Karpas-422 (cell line): ENCODE measurements at regions not wholly inside any gene's neighbourhood (a gene's known extent, or its start where the extent isn't known, plus 50 kb on each side); places are given as distances from the start of the nearest gene placed in this dataset.

Experiments
- DNase-seq: peaks from one replicate; pipeline ENCODE4 v3.0.0-alpha.2; 2015
- H2AFZ ChIP-seq: fragments of 200-600 bp; sonication (generic); 2 replicates; pipeline ENCODE4 v1.6.1; 2014; ENCODE audit warnings: antibody characterized with exemption, low read length, mixed read lengths
- H3K27ac ChIP-seq: fragments of 200-600 bp; sonication (generic); 2 replicates; pipeline ENCODE4 v1.5.1; 2014; ENCODE audit warnings: mild to moderate bottlenecking, low read length, moderate library complexity
- H3K27me3 ChIP-seq: fragments of 200-600 bp; sonication (generic); 2 replicates; pipeline ENCODE4 v1.6.1; 2014; ENCODE audit warnings: low read length, mixed read lengths
- H3K36me3 ChIP-seq: fragments of 200-600 bp; sonication (generic); 2 replicates; pipeline ENCODE4 v1.6.1; 2014; ENCODE audit warnings: low read length, mixed read lengths; ENCODE audit not compliant: insufficient read depth
- H3K4me1 ChIP-seq: fragments of 200-600 bp; sonication (generic); 2 replicates; pipeline ENCODE4 v1.6.1; 2014; ENCODE audit warnings: mild to moderate bottlenecking, low read length, mixed read lengths
- H3K4me2 ChIP-seq: fragments of 200-600 bp; sonication (generic); 2 replicates; pipeline ENCODE4 v1.6.1; 2014; ENCODE audit warnings: low read length, low read depth, mild to moderate bottlenecking; ENCODE audit not compliant: poor library complexity, severe bottlenecking
- H3K4me3 ChIP-seq: fragments of 200-600 bp; sonication (generic); 2 replicates; pipeline ENCODE4 v1.5.1; 2014; ENCODE audit warnings: mild to moderate bottlenecking, antibody characterized with exemption, low read length, mixed read lengths
- H3K79me2 ChIP-seq: fragments of 200-600 bp; sonication (generic); 2 replicates; pipeline ENCODE4 v1.6.1; 2014; ENCODE audit warnings: mild to moderate bottlenecking, low read length, mixed read lengths
- H3K9ac ChIP-seq: fragments of 200-600 bp; sonication (generic); 2 replicates; pipeline ENCODE4 v1.6.0; 2014; ENCODE audit warnings: low read length
- H3K9me2 ChIP-seq: fragments of 200-600 bp; sonication (generic), shearing (Covaris generic); replicated peaks from 2 replicates; pipeline ENCODE4 v1.6.0; 2014; ENCODE audit warnings: mild to moderate bottlenecking, low read length, moderate library complexity; ENCODE audit not compliant: insufficient read depth
- H3K9me3 ChIP-seq: fragments of 300-700, 200-600 bp; sonication (generic); 2 replicates; pipeline ENCODE4 v1.6.1; 2014; ENCODE audit warnings: low read length, mixed read lengths
- H4K20me1 ChIP-seq: fragments of 200-600 bp; sonication (generic); 2 replicates; pipeline ENCODE4 v1.6.1; 2014; ENCODE audit warnings: mild to moderate bottlenecking, antibody characterized with exemption, low read length, low read depth; ENCODE audit not compliant: insufficient read depth

DNA sequence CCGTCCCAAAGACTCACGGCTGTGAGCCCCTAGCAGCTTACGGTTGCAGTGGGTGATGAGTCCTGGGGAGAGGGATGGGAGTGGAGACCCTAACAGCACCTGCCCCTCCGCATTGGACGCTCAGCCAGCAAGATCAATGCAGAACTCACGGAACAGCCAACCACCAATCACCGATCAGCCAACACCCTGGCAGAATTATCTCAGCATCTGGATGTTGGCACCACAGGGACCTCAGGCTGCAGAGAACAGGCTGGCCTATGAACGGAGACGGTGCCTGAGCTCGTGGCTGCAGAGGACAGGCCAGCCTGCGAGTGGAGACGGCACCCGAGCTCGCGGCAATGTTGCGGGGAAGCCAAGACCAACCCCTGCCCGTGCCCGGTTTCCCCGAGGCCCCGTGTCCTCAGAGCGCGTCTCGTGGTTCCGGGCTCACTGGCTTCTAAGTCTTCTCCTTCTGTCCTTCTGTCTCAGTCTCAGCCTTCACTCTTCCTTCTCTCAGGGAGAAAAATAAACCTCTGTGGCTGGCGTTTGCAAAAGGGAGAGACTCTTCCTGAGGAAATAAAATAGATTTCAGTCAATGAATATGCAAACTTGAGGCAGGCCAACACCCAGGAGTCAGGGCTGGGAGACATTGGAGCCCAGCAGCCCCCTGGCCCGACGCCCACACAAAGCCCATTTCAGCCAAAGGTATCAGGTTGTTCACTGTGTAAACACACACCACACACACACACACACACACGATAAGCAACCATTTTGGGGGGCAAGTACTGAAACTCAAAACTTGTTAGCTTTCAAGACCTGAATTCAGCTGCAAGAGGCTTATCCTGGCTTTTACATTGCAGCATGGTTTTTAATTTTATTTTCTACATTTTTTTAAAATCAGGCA, 67.8 kb downstream of the SIK1 start:
- H3K36me3 ChIP-seq = no peaks in the 10 kb centered on the region
- H3K79me2 ChIP-seq = no peaks in the 10 kb centered on the region
- no peaks in the 10 kb centered on the region for H3K27me3 ChIP-seq
- H3K27ac ChIP-seq = no peak overlapping the region
- DNase-seq = no peak
- no peaks in the 10 kb centered on the region for H3K9me2 ChIP-seq
- H3K4me2 ChIP-seq = no peak overlapping the region
- peaks cover 70% of the 10 kb centered on the region for H3K4me1 ChIP-seq
- no peaks in the 10 kb centered on the region for H4K20me1 ChIP-seq
- H3K9ac ChIP-seq = no peak overlapping the region
- no peak overlapping the region for H2AFZ ChIP-seq
- H3K9me3 ChIP-seq = no peaks in the 10 kb centered on the region
- H3K4me3 ChIP-seq = no peak overlapping the region

DNA sequence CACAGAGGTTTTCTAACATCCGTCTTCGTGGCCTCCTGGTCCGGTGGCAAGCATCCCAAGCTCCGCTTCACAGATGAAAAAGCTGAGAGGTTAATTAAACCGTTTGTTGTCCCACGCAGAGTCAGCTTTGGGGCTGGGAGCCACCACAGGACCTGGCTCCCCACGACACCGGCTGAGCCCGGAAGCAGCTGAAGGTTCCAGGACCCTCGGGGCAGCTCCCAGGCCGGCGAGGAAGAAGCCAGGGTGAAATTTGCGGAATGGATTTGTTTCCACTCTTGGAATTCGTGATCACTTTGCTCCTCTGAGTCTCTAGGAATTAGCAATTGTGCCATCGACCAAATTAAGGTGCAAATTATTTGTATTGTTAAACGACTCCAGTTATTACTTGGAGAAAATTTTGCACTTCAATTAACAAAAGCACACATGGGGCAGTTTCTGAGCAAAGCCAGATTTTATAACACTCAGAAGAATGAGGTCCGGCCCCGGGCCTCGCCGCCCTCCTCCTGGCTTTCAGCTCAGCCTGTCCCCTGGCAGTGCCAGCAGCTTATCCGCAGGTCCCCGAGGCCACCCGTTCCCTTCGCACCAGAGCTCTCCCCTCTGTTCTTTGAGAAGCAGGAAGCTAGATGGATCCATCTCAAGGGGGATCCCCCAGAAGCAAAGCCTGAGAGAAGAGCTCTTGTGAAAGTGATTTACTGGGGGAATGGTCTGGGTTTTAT, 69.1 kb downstream of the SIK1 start:
- Histone ChIP-seq H3K9me2 (no peaks in the 10 kb centered on the region), H4K20me1 (no peaks in the 10 kb centered on the region), H3K4me2 (no peak overlapping the region), H3K27ac (no peak overlapping the region), H3K79me2 (no peaks in the 10 kb centered on the region), H3K4me3 (no peak overlapping the region), H3K27me3 (no peaks in the 10 kb centered on the region), H2AFZ (no peak overlapping the region), H3K4me1 (peaks cover 80% of the 10 kb centered on the region), H3K9ac (no peak overlapping the region), H3K36me3 (no peaks in the 10 kb centered on the region), H3K9me3 (no peaks in the 10 kb centered on the region)
- no peak for DNase-seq

DNA sequence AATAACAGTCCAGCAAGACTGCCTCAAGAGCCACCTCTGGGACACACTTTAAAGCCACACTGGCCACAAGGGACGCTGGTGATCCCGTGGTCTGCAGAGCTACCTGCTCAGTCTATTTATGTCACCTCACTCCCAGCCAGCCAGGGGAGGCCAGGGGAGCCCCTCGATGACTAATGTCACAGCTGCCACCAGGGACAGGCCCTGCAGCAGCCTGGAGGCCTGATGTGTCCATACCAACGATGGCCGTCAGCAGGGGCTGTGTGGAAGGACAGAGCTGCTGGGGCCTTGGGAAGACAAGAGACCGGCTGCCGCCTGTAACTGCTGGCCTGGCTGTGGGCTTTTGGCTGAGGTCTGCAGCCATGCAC, 71.0 kb downstream of the SIK1 start:
- H3K9ac ChIP-seq = peak overlapping the region; percentile 83
- H2AFZ ChIP-seq = no peak overlapping the region
- no peaks in the 10 kb centered on the region for H3K9me2 ChIP-seq
- H3K79me2 ChIP-seq = no peaks in the 10 kb centered on the region
- H3K27me3 ChIP-seq = no peaks in the 10 kb centered on the region
- H3K27ac ChIP-seq = peak overlapping the region; percentile 98
- peak overlapping the region; percentile 67 for H3K4me2 ChIP-seq
- H3K9me3 ChIP-seq = no peaks in the 10 kb centered on the region
- peak; percentile 87 for DNase-seq
- no peaks in the 10 kb centered on the region for H3K36me3 ChIP-seq
- H3K4me3 ChIP-seq = peak overlapping the region; percentile 50; the same call in 1 of the 2 replicates
- H4K20me1 ChIP-seq = no peaks in the 10 kb centered on the region
- peaks cover 65% of the 10 kb centered on the region for H3K4me1 ChIP-seq

DNA sequence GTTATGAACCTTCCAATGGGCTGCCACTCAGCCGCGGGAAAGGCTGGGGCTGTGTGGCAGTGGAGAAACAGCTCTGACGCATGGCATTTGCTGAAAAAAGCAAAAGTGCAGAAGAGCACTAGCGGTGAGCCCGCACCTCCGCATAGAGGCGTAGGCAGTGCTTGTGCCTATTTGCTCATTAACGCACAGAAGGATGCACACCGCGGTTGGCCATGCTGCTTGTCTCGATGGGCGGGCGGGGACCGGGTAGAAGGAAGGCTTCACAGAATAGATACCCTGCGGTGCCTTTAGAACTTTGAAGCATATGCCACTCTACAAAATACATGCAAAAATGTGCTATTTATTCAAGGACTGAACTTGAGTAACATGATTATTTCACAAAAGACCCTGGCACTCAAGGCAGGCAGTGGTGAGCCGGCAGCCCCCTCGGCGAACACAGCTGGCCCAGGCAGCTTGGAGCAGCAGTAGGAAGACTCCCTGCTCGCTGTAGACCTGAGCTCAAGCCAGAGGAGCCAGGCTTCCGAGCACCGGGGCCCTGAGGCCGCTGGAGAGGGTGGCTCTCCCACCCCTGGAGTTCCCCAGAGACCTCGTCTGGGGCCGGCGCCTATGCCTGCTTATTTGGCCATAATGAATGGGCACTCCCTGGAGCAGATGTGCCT, 71.5 kb downstream of the SIK1 start:
- Histone ChIP-seq H2AFZ (no peak overlapping the region), H3K4me3 (peak overlapping the region; percentile 50), H3K4me2 (peak overlapping the region; percentile 67), H4K20me1 (no peaks in the 10 kb centered on the region), H3K9me2 (no peaks in the 10 kb centered on the region), H3K79me2 (no peaks in the 10 kb centered on the region), H3K9me3 (no peaks in the 10 kb centered on the region), H3K27ac (peak overlapping the region; percentile 98), H3K27me3 (no peaks in the 10 kb centered on the region), H3K9ac (peak overlapping the region; percentile 83), H3K36me3 (no peaks in the 10 kb centered on the region), H3K4me1 (peaks cover 60% of the 10 kb centered on the region)
- peak; percentile 82 for DNase-seq

- H3K4me1 ChIP-seq = peaks cover 53% of the 10 kb centered on the region
- H3K27ac ChIP-seq = peak overlapping the region; percentile 98
- peak overlapping the region; percentile 83 for H3K9ac ChIP-seq
- H3K36me3 ChIP-seq = no peaks in the 10 kb centered on the region
- no peaks in the 10 kb centered on the region for H4K20me1 ChIP-seq
- no peak overlapping the region for H2AFZ ChIP-seq
- H3K27me3 ChIP-seq = no peaks in the 10 kb centered on the region
- no peaks in the 10 kb centered on the region for H3K9me2 ChIP-seq
- peak; percentile 70 for DNase-seq
- H3K4me3 ChIP-seq = peak overlapping the region; percentile 50
- no peaks in the 10 kb centered on the region for H3K79me2 ChIP-seq
- peak overlapping the region; percentile 67 for H3K4me2 ChIP-seq
- no peaks in the 10 kb centered on the region for H3K9me3 ChIP-seq
Observed at GRCh38 chr21:43354666-43355065, 72.3 kb downstream of the SIK1 start.

DNA sequence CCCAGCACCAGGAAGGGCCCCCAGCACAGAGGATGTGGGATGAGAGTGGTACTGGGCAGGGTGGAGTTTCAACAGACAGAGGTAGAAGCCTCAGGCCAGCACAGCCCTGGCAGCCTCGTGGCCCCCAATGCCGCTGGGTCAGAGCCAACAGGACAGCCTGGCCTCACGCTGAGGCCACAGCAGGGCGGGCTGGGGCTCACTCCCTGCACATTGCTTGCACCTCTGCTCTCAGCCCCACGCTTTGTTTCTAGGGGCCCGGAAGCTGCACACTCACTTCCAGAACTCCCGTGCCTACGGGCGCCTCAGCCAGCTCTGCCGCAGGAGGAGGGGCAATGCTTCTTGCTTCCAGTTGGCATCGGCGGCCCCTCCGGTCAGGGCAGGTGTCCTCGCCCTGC, 72.9 kb downstream of the SIK1 start:
- H2AFZ ChIP-seq = 0 out of 2 replicates have a peak overlapping the region, but pooled peaks have one; percentile 11
- H3K27me3 ChIP-seq = no peaks in the 10 kb centered on the region
- peaks cover 47% of the 10 kb centered on the region for H3K4me1 ChIP-seq

GRCh38 chr21:43353282-43354025, 73.5 kb downstream of the SIK1 start:
- Histone ChIP-seq H3K4me3 (peak overlapping the region; percentile 50), H3K9ac (peak overlapping the region; percentile 83), H3K9me2 (no peaks in the 10 kb centered on the region), H3K4me1 (peaks cover 44% of the 10 kb centered on the region), H4K20me1 (no peaks in the 10 kb centered on the region), H3K27me3 (no peaks in the 10 kb centered on the region), H3K9me3 (no peaks in the 10 kb centered on the region), H3K4me2 (peak overlapping the region; percentile 67), H2AFZ (0 out of 2 replicates have a peak overlapping the region, but pooled peaks have one; percentile 11), H3K79me2 (no peaks in the 10 kb centered on the region), H3K36me3 (no peaks in the 10 kb centered on the region), H3K27ac (peak overlapping the region; percentile 98)
- DNase-seq = peak; percentile 76

More for the DNA sequence above, 72.9 kb downstream of the SIK1 start:
- H4K20me1 ChIP-seq = no peaks in the 10 kb centered on the region
- H3K4me3 ChIP-seq = peak overlapping the region; percentile 50
- DNase-seq = peak; percentile 76
- no peaks in the 10 kb centered on the region for H3K9me3 ChIP-seq
- H3K9ac ChIP-seq = peak overlapping the region; percentile 83
- peak overlapping the region; percentile 98 for H3K27ac ChIP-seq
- H3K4me2 ChIP-seq = peak overlapping the region; percentile 67
- no peaks in the 10 kb centered on the region for H3K9me2 ChIP-seq
- no peaks in the 10 kb centered on the region for H3K36me3 ChIP-seq
- H3K79me2 ChIP-seq = no peaks in the 10 kb centered on the region
